HG03025 (cell line): ENCODE measurements at regions not wholly inside any gene's neighbourhood (a gene's known extent, or its start where the extent isn't known, plus 50 kb on each side); places are given as distances from the start of the nearest gene placed in this dataset.

Experiments used
- ATAC-seq: cut with Tn5 transposase; IDR thresholded peaks from one replicate; pipeline ENCODE4 v1.9.1; 2021; ENCODE audit warnings: mild to moderate bottlenecking, moderate library complexity; ENCODE audit not compliant: unreplicated experiment, low FRiP score

DNA sequence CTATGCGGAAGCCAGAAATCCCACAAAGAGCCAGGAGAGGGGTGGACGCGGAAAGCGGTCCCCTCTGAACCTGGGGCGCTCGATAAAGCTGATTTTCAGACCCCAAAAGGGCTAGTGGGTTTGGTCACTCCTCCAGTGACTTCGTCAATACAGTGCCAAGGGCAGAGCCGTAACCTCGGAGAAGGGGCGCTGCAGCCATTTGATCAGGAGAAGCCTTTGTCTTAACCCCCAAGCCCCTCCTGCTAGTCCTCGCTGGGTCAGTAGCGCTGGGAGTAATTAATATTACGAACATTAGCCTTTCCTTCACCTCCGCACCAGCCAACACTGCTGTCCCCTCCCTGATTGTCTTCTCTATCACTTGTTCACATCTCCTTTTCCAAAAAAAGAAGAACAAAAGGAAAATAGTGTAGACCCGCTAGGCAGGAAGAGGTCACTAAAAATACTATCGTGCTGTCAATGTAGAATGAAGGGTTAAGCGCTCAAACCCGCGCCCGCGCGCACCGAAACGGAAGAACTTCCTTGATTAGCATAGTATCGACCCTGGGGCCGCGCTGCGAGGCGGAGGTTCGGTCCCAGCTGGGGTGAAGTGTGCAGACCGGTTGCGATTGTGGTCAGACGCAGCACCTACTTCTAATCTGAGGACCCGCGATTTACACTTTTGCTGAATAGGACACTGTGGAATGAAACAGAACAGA lies 63.2 kb upstream of the MAPRE2 start:
- ATAC-seq: no peak

- ATAC-seq: no peak
Observed at GRCh38 chr18:34978533-34978893, 62.7 kb upstream of the MAPRE2 start.

- ATAC-seq: no peak
Observed at GRCh38 chr18:34978953-34979608, 62.1 kb upstream of the MAPRE2 start.

DNA sequence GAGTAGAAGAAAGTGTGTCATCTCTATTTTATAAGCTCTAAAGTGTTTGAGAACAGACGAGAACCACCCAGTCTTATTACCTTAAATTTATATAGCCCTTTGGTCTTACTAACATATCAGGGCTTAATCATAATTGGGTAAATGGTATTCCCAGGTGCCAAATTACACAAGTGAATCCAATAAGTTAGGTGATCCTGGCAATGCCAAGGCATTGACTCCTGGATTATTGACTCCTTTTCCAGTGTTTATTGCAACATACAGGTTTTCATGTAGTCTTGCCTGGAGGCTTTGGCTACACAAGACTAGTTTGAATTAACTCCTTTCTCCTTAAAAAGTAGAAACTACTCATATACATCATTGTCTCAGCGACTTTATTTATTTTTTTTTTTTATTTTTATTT lies 59.7 kb upstream of the MAPRE2 start:
- ATAC-seq: no peak

- no peak for ATAC-seq
Observed at GRCh38 chr18:34985963-34986362, 55.2 kb upstream of the MAPRE2 start.

GRCh38 chr18:34990597-34990996 lies 50.6 kb upstream of the MAPRE2 start:
- ATAC-seq: no peak

GRCh38 chr18:34991152-34991551 lies 50.1 kb upstream of the MAPRE2 start:
- no peak for ATAC-seq
